ENCODE measurements at regions not wholly inside any gene's neighbourhood (a gene's known extent, or its start where the extent isn't known, plus 50 kb on each side); places are given as distances from the start of the nearest gene placed in this dataset.

DNA sequence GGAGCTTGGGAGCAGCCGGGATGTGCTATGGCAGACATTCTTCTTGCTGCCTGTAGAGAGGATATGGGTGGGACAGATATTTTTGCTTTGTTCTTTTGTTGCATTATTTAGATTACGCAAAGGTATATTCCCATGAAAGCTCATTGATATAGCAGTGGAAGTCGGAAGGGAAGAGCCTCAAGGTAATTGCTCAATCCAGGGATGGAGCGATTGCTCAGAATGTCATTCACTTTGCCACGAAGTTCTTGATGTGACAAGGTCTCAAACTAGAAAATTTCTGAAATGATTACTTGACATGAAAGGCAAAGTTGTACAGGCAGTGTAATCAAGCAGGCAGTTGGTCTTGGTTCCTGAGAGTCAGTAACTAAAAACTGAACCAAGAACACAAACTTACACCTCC lies 615.6 kb upstream of the CDH4 start:
- TF ChIP-seq, protein P1, sequence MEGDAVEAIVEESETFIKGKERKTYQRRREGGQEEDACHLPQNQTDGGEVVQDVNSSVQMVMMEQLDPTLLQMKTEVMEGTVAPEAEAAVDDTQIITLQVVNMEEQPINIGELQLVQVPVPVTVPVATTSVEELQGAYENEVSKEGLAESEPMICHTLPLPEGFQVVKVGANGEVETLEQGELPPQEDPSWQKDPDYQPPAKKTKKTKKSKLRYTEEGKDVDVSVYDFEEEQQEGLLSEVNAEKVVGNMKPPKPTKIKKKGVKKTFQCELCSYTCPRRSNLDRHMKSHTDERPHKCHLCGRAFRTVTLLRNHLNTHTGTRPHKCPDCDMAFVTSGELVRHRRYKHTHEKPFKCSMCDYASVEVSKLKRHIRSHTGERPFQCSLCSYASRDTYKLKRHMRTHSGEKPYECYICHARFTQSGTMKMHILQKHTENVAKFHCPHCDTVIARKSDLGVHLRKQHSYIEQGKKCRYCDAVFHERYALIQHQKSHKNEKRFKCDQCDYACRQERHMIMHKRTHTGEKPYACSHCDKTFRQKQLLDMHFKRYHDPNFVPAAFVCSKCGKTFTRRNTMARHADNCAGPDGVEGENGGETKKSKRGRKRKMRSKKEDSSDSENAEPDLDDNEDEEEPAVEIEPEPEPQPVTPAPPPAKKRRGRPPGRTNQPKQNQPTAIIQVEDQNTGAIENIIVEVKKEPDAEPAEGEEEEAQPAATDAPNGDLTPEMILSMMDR (conservative IDR thresholded peaks at IDR 0.05; ENCODE audit: low read depth, low read length), result no peak
- no peak for TF ChIP-seq SMC3 (IDR thresholded peaks at IDR 0.05; ENCODE audit: low read depth, low read length)
